ENCODE measurements at regions not wholly inside any gene's neighbourhood (a gene's known extent, or its start where the extent isn't known, plus 50 kb on each side); places are given as distances from the start of the nearest gene placed in this dataset.

- TF ChIP-seq CTCF (IDR thresholded peaks at IDR 0.05; ENCODE audit: low read length), result no peak
- TF ChIP-seq EZH2 (optimal IDR thresholded peaks at IDR 0.05; ENCODE audit: low read depth, low read length), result no peak
These were observed 276.7 kb downstream of the CDH10 start for GRCh38 chr5:24368115-24368514.

Measured in MM.1S (cell line).